Skeletal muscle satellite cell (primary cell): ENCODE measurements at regions not wholly inside any gene's neighbourhood (a gene's known extent, or its start where the extent isn't known, plus 50 kb on each side); places are given as distances from the start of the nearest gene placed in this dataset.

Experiments used
- H3K27me3 ChIP-seq: 2 replicates; pipeline ENCODE4 v1.7.0; 2013; ENCODE audit warnings: low read length; ENCODE audit not compliant: control insufficient read depth, insufficient read depth
- H3K36me3 ChIP-seq: 2 replicates; pipeline ENCODE4 v1.7.0; 2013; ENCODE audit warnings: mild to moderate bottlenecking, control low read depth, low read length; ENCODE audit not compliant: insufficient read depth
- H3K4me1 ChIP-seq: 2 replicates; pipeline ENCODE4 v1.7.0; 2013; ENCODE audit warnings: low read length; ENCODE audit not compliant: control insufficient read depth, insufficient read depth
- H3K4me2 ChIP-seq: 2 replicates; pipeline ENCODE4 v1.7.0; 2013; ENCODE audit warnings: mild to moderate bottlenecking, low read length
- H3K4me3 ChIP-seq: 2 replicates; pipeline ENCODE4 v1.7.0; 2013; ENCODE audit warnings: low read length
- H3K9ac ChIP-seq: 2 replicates; pipeline ENCODE4 v1.7.0; 2013; ENCODE audit warnings: mild to moderate bottlenecking, low read depth, low read length, moderate library complexity
- H3K9me3 ChIP-seq: replicated peaks from 2 replicates; pipeline ENCODE4 v1.7.0; 2013; ENCODE audit warnings: mild to moderate bottlenecking, control low read depth, low read length

GRCh38 chr3:35380196-35380595, 259.1 kb upstream of the ARPP21 start:
- Histone ChIP-seq H3K4me2 (no peak overlapping the region), H3K9me3 (no peaks in the 10 kb centered on the region), H3K4me3 (no peak overlapping the region), H3K4me1 (peaks cover 12% of the 10 kb centered on the region), H3K36me3 (no peaks in the 10 kb centered on the region), H3K9ac (no peak overlapping the region), H3K27me3 (no peaks in the 10 kb centered on the region)

GRCh38 chr3:35383216-35383615, 256.1 kb upstream of the ARPP21 start:
- Histone ChIP-seq H3K36me3 (no peaks in the 10 kb centered on the region), H3K4me1 (peaks cover 12% of the 10 kb centered on the region), H3K4me3 (no peak overlapping the region), H3K4me2 (peak overlapping the region; percentile 43), H3K9me3 (no peaks in the 10 kb centered on the region), H3K27me3 (no peaks in the 10 kb centered on the region), H3K9ac (no peak overlapping the region)

GRCh38 chr3:35383719-35384555, 255.4 kb upstream of the ARPP21 start:
- Histone ChIP-seq H3K4me1 (peaks cover 12% of the 10 kb centered on the region), H3K9me3 (no peaks in the 10 kb centered on the region), H3K4me2 (peak overlapping the region; percentile 43), H3K4me3 (no peak overlapping the region), H3K27me3 (no peaks in the 10 kb centered on the region), H3K36me3 (no peaks in the 10 kb centered on the region), H3K9ac (no peak overlapping the region)

- Histone ChIP-seq H3K9ac (no peak overlapping the region), H3K9me3 (no peaks in the 10 kb centered on the region), H3K4me1 (peaks cover 12% of the 10 kb centered on the region), H3K4me3 (no peak overlapping the region), H3K4me2 (no peak overlapping the region), H3K36me3 (no peaks in the 10 kb centered on the region), H3K27me3 (no peaks in the 10 kb centered on the region)
Measured at GRCh38 chr3:35385271-35385670, 254.1 kb upstream of the ARPP21 start.

- Histone ChIP-seq H3K4me1 (no peaks in the 10 kb centered on the region), H3K4me2 (no peak overlapping the region), H3K4me3 (no peak overlapping the region), H3K9me3 (no peaks in the 10 kb centered on the region), H3K36me3 (no peaks in the 10 kb centered on the region), H3K27me3 (no peaks in the 10 kb centered on the region), H3K9ac (no peak overlapping the region)
Measured at GRCh38 chr3:35389907-35390306, 249.4 kb upstream of the ARPP21 start.

- H3K36me3 ChIP-seq = no peaks in the 10 kb centered on the region
- no peaks in the 10 kb centered on the region for H3K27me3 ChIP-seq
- no peaks in the 10 kb centered on the region for H3K4me1 ChIP-seq
- no peak overlapping the region for H3K4me3 ChIP-seq
- H3K9me3 ChIP-seq = no peaks in the 10 kb centered on the region
- H3K4me2 ChIP-seq = no peak overlapping the region
- no peak overlapping the region for H3K9ac ChIP-seq
Measured at GRCh38 chr3:35392187-35392586, 247.1 kb upstream of the ARPP21 start.

- no peak overlapping the region for H3K4me3 ChIP-seq
- no peaks in the 10 kb centered on the region for H3K27me3 ChIP-seq
- H3K4me1 ChIP-seq = no peaks in the 10 kb centered on the region
- H3K9ac ChIP-seq = no peak overlapping the region
- no peaks in the 10 kb centered on the region for H3K9me3 ChIP-seq
- H3K36me3 ChIP-seq = no peaks in the 10 kb centered on the region
- H3K4me2 ChIP-seq = no peak overlapping the region
Measured at GRCh38 chr3:35393901-35394799, 245.2 kb upstream of the ARPP21 start.

GRCh38 chr3:35394905-35395304, 244.4 kb upstream of the ARPP21 start:
- H3K36me3 ChIP-seq = no peaks in the 10 kb centered on the region
- H3K27me3 ChIP-seq = no peaks in the 10 kb centered on the region
- no peak overlapping the region for H3K9ac ChIP-seq
- H3K4me2 ChIP-seq = no peak overlapping the region
- no peaks in the 10 kb centered on the region for H3K4me1 ChIP-seq
- H3K9me3 ChIP-seq = no peaks in the 10 kb centered on the region
- H3K4me3 ChIP-seq = no peak overlapping the region

- H3K4me2 ChIP-seq = no peak overlapping the region
- no peaks in the 10 kb centered on the region for H3K4me1 ChIP-seq
- no peaks in the 10 kb centered on the region for H3K9me3 ChIP-seq
- no peak overlapping the region for H3K4me3 ChIP-seq
- no peaks in the 10 kb centered on the region for H3K27me3 ChIP-seq
- no peaks in the 10 kb centered on the region for H3K36me3 ChIP-seq
- no peak overlapping the region for H3K9ac ChIP-seq
Measured at GRCh38 chr3:35401671-35402070, 237.7 kb upstream of the ARPP21 start.

- H3K36me3 ChIP-seq = no peaks in the 10 kb centered on the region
- no peaks in the 10 kb centered on the region for H3K4me1 ChIP-seq
- H3K9me3 ChIP-seq = no peaks in the 10 kb centered on the region
- no peak overlapping the region for H3K4me3 ChIP-seq
- H3K9ac ChIP-seq = no peak overlapping the region
- no peak overlapping the region for H3K4me2 ChIP-seq
- no peaks in the 10 kb centered on the region for H3K27me3 ChIP-seq
Measured at GRCh38 chr3:35404571-35404970, 234.8 kb upstream of the ARPP21 start.

- Histone ChIP-seq H3K27me3 (no peaks in the 10 kb centered on the region), H3K9me3 (no peaks in the 10 kb centered on the region), H3K4me1 (no peaks in the 10 kb centered on the region), H3K4me3 (no peak overlapping the region), H3K36me3 (no peaks in the 10 kb centered on the region), H3K4me2 (no peak overlapping the region), H3K9ac (no peak overlapping the region)
Measured at GRCh38 chr3:35408882-35409281, 230.4 kb upstream of the ARPP21 start.
